HepG2 (cell line): ENCODE measurements at regions not wholly inside any gene's neighbourhood (a gene's known extent, or its start where the extent isn't known, plus 50 kb on each side); places are given as distances from the start of the nearest gene placed in this dataset.
"Not testable (repeated sequence)": the region's sequence is repeated elsewhere in the genome, so short reads cannot be mapped to it uniquely, and the experiment has no call there.

Experiments
- ATAC-seq: fragments of 200-7000 bp; cut with Tn5 transposase; 3 replicates; pipeline ENCODE4 v1.9.1; 2020; ENCODE audit warnings: mild to moderate bottlenecking, moderate library complexity
- BruUV-seq: library from RNA; stranded (reverse); fragments of 400-500 nt; replicated peaks from 2 replicates; lab custom pipeline; 2021; lab: Mats Ljungman, UMichigan
- CTCF ChIA-PET: fragments of 300-600 bp; formaldehyde crosslinking; extraction: SDS; loops from one replicate; lab custom pipeline; 2021; ENCODE audit warnings: low total read pairs, inconsistent platforms, low intra/inter-chr PET ratio; lab: Yijun Ruan, JAX
- POLR2A ChIA-PET: fragments of 350-600 bp; sonication (Branson Sonifier 250); formaldehyde crosslinking; loops from one replicate; lab custom pipeline; 2020; ENCODE audit warnings: antibody characterized with exemption, inconsistent platforms; lab: Yijun Ruan, JAX
- DNase-seq: peaks from one replicate; pipeline ENCODE4 v3.0.0-alpha.2; 2015; ENCODE audit warnings: low spot score
- FAIRE-seq: peaks from 3 replicates; lab custom pipeline; 2011; peaks lifted over from hg19 to GRCh38; lab: Jason Lieb, UNC
- H2AFZ ChIP-seq: one replicate; pipeline ENCODE4 v1.6.1; 2011; ENCODE audit warnings: low read length, inconsistent platforms
- H3K27ac ChIP-seq: fragments of 300-600 bp; 3 replicates; pipeline ENCODE4 v1.8.0; 2011; ENCODE audit warnings: mixed run types, mild to moderate bottlenecking, mixed read lengths, low read length, inconsistent platforms; ENCODE audit not compliant: insufficient read depth; ENCODE audit errors: extremely low read length
- H3K27me3 ChIP-seq, 2 experiments: fragments of 200-600 bp in 1 of 2; 2 replicates in 1 of 2; 3 replicates in 1 of 2; pipeline versions ENCODE4 v1.6.0 to v1.8.0; 2011; ENCODE audit warnings: low read length in 2 of 2, mild to moderate bottlenecking in 2 of 2, moderate library complexity in 2 of 2, inconsistent platforms in 1 of 2; ENCODE audit not compliant: insufficient read depth in 2 of 2, control insufficient read depth in 1 of 2
- H3K36me3 ChIP-seq, 2 experiments: fragments of 200-600 bp in 1 of 2; replicated peaks in 1 of 2; 2 replicates in 1 of 2; 3 replicates in 1 of 2; pipeline versions ENCODE4 v1.5.1 to v1.8.0; 2011; ENCODE audit warnings: low read length in 2 of 2, inconsistent platforms in 1 of 2; ENCODE audit not compliant: insufficient read depth in 2 of 2, control insufficient read depth in 1 of 2
- H3K4me1 ChIP-seq: 2 replicates; pipeline ENCODE4 v1.5.1; 2012; ENCODE audit warnings: low read length, inconsistent platforms; ENCODE audit not compliant: insufficient read depth
- H3K4me2 ChIP-seq: 2 replicates; pipeline ENCODE4 v1.6.0; 2011; ENCODE audit warnings: low read depth, low read length, inconsistent platforms
- H3K4me3 ChIP-seq, 3 experiments: fragments of 200-600 bp in 1 of 3; sonication (generic), shearing (Covaris generic) in 1 of 3; replicated peaks in 1 of 3; 2 replicates each; pipeline ENCODE4 v1.5.1; 2011 to 2016; ENCODE audit warnings: low read length in 3 of 3, inconsistent platforms in 2 of 3, low read depth in 2 of 3, mild to moderate bottlenecking in 2 of 3, control low read depth in 1 of 3, mixed read lengths in 1 of 3; ENCODE audit not compliant: insufficient read depth in 1 of 3
- H3K79me2 ChIP-seq: one replicate; pipeline ENCODE4 v1.6.1; 2011; ENCODE audit warnings: low read length, inconsistent platforms; ENCODE audit not compliant: insufficient read depth
- H3K9ac ChIP-seq: 2 replicates; pipeline ENCODE4 v1.6.0; 2011; ENCODE audit warnings: mild to moderate bottlenecking, low read depth, low read length, inconsistent platforms; ENCODE audit not compliant: insufficient read depth
- H3K9me3 ChIP-seq: 2 replicates; pipeline ENCODE4 v1.5.1; 2012; ENCODE audit warnings: mild to moderate bottlenecking, low read length
- H4K20me1 ChIP-seq: 2 replicates; pipeline ENCODE4 v1.6.0; 2011; ENCODE audit warnings: inconsistent platforms, mild to moderate bottlenecking, low read length, moderate library complexity; ENCODE audit not compliant: insufficient read depth
- ATF1 ChIP-seq: IDR thresholded peaks from 2 replicates; pipeline ENCODE4 v1.6.1; 2016; ENCODE audit warnings: mild to moderate bottlenecking, control low read depth
- SKI ChIP-seq: fragments of 450-650 bp; IDR thresholded peaks from one replicate; pipeline ENCODE4 v1.6.1; 2018; ENCODE audit warnings: mild to moderate bottlenecking; ENCODE audit not compliant: partially characterized antibody
- ZNF274 ChIP-seq: sonication (generic); formaldehyde crosslinking; IDR thresholded peaks from 2 replicates; pipeline ENCODE4 v1.5.1; 2020; ENCODE audit warnings: mild to moderate bottlenecking, missing genetic modification reagents
- ZNF616 ChIP-seq: sonication (generic); formaldehyde crosslinking; IDR thresholded peaks from 2 replicates; pipeline ENCODE4 v1.5.0; 2020; ENCODE audit warnings: low read depth, mild to moderate bottlenecking, missing genetic modification reagents
- WGBS: methylation state at CpG from one replicate; pipeline ENCODE4 v1.1.6; 2017; ENCODE audit warnings: low lambda C conversion rate; 5-methylcytosine and 5-hydroxymethylcytosine counted together
- in situ Hi-C: cut with HindIII; loops from 2 replicates; pipeline ENCODE4 v1.10.0; 2017; ENCODE audit warnings: low pct_unique_long_range_greater_than_20kb; ENCODE audit not compliant: extremely low pct_ligation_motif_present
- intact Hi-C: fragments of 100-400 bp; cut with micrococcal nuclease; formaldehyde crosslinking; loops from one replicate; pipeline ENCODE4 v1.10.0; 2022; ENCODE audit not compliant: unreplicated experiment

DNA sequence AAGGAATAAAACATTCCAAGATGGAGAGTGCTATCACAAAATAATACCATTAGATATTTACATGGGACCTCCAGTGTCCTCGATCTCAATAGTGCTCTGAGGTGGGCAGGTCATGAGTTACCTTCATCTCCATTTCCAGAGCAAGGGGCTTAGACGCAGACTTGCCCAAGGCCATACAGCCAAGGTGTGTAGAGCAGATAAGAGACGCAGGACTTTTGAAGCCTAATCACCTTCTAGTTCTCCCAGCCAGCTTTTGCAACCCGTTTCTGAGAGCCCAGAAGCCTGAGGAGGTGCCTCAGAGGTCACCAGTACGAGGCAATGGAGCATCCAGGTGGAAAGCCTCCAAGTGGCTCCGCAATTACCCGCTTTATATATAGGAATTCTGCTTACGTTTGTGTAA, 294.7 kb downstream of the LNPK start:
- H3K9ac ChIP-seq, result no peak overlapping the region
- WGBS, result 72% methylated on average over 8 of the region's 8 CpGs
- no peaks in the 10 kb centered on the region for H3K4me1 ChIP-seq
- ChIA-PET CTCF (no interaction called here), POLR2A (no interaction called here)
- H3K27ac ChIP-seq, result no peak overlapping the region
- in situ Hi-C loops, result no loop called here
- H2AFZ ChIP-seq, result no peak overlapping the region
- no peak overlapping the region for H3K4me3 ChIP-seq
- H3K27me3 ChIP-seq, result no peaks in the 10 kb centered on the region
- no peaks in the 10 kb centered on the region for H4K20me1 ChIP-seq
- ATAC-seq, result no peak
- TF ChIP-seq SKI (no peak), ATF1 (CRISPR knock-in tag) (no peak), ZNF616 (CRISPR knock-in tag) (no peak), ZNF274 (no peak)
- no peak overlapping the region for H3K4me2 ChIP-seq
- no peak for DNase-seq
- no peaks in the 10 kb centered on the region for H3K36me3 ChIP-seq
- intact Hi-C loops, result no loop called here
- no TSS peak for BruUV-seq
- FAIRE-seq, result no peak
- no peaks in the 10 kb centered on the region for H3K79me2 ChIP-seq
- H3K9me3 ChIP-seq, result no peaks in the 10 kb centered on the region

DNA sequence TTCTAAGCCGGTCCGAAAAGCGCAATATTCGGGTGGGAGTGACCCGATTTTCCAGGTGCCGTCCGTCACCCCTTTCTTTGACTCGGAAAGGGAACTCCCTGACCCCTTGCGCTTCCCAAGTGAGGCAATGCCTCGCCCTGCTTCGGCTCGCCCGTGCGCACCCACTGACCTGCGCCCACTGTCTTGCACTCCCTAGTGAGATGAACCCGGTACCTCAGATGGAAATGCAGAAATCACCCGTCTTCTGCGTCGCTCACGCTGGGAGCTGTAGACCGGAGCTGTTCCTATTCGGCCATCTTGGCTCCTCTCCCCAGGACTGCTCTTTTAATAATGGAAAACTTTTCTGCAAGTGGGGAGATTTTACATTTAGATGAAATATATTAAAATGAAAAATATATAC, 297.5 kb downstream of the LNPK start:
- intact Hi-C loops, H3K9ac ChIP-seq, H3K4me2 ChIP-seq, H3K9me3 ChIP-seq, in situ Hi-C loops, FAIRE-seq, H4K20me1 ChIP-seq, DNase-seq, H3K4me3 ChIP-seq, H3K79me2 ChIP-seq, H3K36me3 ChIP-seq, H2AFZ ChIP-seq, BruUV-seq, H3K27ac ChIP-seq, ATAC-seq, POLR2A ChIA-PET, H3K27me3 ChIP-seq, CTCF ChIA-PET, H3K4me1 ChIP-seq: not testable (repeated sequence)
- WGBS, result 88% methylated on average over 22 of the region's 22 CpGs
